GM19452 (cell line): ENCODE measurements at regions not wholly inside any gene's neighbourhood (a gene's known extent, or its start where the extent isn't known, plus 50 kb on each side); places are given as distances from the start of the nearest gene placed in this dataset.

Experiments used
- ATAC-seq: cut with Tn5 transposase; IDR thresholded peaks from one replicate; pipeline ENCODE4 v1.9.1; 2021; ENCODE audit not compliant: unreplicated experiment

GRCh38 chr7:148950806-148951205 lies 66.7 kb upstream of the EZH2 start:
- no peak for ATAC-seq

DNA sequence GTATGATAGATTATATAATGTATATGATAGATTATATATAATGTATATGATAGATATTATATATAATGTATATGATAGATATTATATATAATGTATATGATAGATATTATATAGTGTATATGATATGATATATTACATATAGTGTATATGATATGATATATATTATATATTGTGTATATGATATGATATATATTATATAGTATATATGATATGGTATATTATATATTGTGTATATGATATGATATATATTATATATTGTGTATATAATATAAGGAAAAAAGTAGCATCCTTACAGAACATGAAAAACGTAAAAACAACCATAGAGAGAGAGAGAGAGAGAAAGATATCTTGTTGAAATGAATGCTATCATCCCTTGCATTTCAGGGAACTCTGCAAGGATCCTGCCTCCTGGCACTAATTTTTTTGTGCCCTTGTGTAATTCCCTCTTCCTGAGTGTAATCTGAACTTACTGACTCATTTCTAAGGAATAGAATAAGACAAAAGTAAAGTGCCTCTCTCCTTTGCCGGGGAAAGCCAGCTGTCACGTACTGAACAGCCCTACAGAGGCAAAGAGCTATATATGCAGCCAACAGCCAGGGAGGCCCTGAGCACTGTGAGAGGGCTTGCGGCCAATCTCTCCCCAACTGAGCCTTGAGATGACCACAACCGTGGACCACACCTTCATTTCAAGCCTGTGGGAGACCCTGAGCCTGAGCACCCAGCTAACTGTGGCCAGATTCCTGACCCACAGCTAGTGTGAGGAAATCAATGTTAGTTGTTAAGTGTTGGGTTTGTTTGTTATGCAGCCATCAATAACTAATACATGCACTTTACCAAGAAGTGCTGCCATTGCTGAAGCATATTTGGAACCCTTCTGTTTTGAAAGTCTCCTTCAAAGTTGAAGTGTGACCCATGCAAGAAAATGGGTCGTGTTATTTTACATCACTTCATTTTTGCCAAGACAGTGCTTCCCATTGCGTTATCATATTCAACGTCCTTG lies 61.1 kb upstream of the EZH2 start:
- no peak for ATAC-seq

DNA sequence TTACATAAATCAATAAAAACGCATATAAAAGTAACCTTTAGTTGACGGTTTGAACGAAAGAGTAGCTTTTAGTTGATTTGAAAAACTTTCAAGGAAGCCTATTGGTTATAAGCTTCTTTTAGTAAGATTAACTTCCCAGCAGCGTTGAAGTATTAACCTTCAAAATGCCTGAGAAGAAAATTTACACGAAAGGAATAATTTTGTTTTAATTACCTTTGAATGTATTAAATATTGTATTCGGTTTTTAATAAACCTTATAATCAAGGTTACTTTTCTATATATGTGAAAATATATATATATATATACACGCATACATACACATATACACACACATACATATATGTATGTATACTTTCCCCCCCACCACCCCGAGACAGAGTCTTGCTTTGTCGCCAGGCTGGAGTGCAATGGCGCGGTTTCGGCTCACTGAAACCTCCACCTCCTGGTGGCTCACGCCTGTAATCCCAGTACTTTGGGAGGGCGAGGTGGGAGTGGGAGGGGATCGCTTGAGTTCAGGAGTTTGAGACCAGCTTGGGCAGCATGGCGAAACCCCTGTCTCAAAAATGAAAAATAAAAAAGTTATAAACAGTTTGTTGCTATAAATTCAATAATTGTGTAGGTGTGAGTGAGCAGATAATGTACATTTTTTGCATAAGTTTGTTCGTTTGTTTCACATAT lies 57.6 kb upstream of the EZH2 start:
- peak; percentile 6 for ATAC-seq

DNA sequence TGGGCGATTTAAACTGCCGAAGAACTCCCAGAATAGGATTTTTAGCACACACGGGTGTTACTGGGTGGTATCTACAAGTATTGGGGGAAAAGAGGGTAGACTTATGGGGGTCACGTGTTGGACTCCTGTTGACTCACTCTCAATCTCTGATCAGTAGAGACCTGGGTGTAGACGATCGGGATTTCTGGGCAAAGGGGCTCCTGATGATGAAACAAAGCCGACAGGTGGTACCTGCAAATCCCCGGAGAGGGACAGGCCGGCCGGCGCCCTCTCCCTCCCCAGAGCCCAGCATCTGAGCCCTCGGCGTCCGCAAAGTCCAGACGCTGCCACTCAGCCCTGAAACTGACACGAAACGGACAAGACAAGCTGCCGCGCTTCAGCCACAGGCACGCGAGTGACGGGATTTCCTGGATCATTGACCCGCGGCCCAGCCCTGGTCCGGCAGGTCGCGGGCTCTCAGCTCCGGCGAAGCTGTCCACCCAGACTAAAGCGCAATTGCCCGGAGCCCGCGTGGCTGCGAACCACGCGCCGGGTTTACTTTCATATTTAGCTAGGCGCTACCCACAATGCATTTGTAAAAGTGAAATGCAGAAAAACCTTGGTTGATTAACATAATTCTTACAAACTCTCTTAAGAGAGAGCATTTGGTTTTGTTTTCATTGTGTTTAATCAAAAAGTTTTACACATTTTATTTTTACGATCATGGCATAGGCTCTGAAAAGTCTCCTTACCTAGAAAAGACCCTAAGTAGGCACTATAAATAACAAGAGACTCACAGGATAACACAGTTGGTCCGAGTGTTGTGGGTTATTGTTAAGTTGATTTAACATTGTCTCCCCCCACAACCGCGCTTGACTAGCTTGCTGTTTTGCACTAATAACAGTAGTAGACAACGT lies 56.9 kb upstream of the EZH2 start:
- ATAC-seq: peak; percentile 78

DNA sequence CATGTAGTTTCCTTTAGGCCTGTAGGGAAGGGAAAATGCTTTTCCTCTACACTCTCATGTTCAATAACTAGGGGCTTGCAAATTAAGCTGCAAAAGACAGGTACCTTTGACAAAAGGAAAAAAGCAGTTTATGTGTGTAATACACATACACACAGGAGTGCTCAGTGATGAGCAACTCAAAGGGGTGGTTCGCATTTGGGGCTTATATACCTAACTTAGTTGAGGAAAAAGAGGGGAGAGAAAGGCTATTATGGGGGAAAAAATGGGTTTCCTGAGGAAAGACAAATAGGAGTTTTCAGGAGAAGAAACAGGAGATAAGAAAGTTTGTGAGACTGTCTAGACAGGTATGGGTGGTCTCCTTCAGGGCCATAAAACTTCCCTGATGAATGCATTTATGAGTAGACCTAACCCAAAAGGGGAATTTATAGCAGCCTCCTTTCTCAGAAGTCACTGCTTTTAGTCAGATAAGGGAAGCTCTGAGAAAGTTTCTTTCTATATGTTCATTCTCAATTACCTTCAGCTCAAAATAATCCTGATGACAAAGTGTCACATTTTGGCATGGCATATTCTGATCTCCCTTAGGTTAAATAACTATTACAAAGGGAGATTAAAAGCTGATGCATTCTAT lies 55.2 kb upstream of the EZH2 start:
- ATAC-seq: no peak

DNA sequence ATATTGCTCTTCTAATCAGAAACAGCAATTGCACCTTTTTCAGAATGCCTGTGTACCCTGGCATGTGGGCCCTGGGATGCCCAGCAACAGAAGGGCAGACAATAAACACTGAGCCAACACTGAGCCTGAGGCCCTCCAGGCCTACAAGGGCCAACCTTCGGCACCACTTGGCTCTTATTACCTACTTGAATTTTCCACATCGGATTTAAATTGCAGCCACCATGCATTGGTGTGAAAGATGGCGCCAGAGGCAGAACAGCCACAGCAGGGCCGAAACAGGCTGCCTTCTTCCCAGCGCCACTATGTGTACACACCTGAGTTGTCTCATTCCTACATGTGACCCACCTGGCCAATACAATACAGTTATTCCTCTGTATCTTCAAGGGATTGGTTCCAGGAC lies 51.4 kb upstream of the EZH2 start:
- no peak for ATAC-seq
